Right lobe of liver (tissue), 4 donors: ENCODE measurements at regions not wholly inside any gene's neighbourhood (a gene's known extent, or its start where the extent isn't known, plus 50 kb on each side); places are given as distances from the start of the nearest gene placed in this dataset.

ENCODE experiments used
- CTCF ChIP-seq, 4 donors: fragments of 200-600 bp in 3 of 4; fragments of 450-650 bp in 1 of 4; IDR thresholded peaks; one replicate each; pipeline versions ENCODE4 v1.5.1 to v1.8.0; 2016 to 2022; ENCODE audit warnings: antibody characterized with exemption in 4 of 4, mild to moderate bottlenecking in 2 of 4
- POLR2A ChIP-seq: fragments of 450-650 bp; IDR thresholded peaks from one replicate; pipeline ENCODE4 v1.6.1; 2017; ENCODE audit warnings: antibody characterized with exemption, mild to moderate bottlenecking
- donor health status: DM: no; HTN: no; CAD: no.
- donor health status: DM: no; HTN: no; CAD: no.
- donor health status: DM: no; HTN: yes; CAD: no.

- TF ChIP-seq CTCF (IDR thresholded peaks at IDR 0.05) (no peak), POLR2A (no peak)
These were observed 111.8 kb upstream of the ZNF438 start for GRCh38 chr10:31143331-31143935.
